ENCODE measurements at regions not wholly inside any gene's neighbourhood (a gene's known extent, or its start where the extent isn't known, plus 50 kb on each side); places are given as distances from the start of the nearest gene placed in this dataset.

DNA sequence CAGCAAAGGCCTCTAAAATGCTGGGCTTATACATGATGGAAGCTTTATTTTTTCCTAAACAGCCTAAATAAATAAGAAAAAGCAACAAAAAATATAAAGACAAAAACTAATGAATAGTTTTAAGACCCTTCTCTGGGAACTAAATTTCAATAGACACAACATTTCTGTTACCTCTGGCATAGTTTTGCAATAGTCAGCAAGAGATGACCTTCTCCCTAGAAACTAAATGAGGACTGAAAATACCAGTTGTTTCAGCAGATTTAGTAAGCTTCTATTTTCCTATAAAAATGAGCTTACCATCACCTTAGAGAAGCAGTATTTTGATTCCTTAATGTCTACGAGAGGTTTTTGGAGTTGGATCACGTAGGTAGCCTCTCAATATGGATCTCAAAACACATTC, 471.4 kb upstream of the NRP1 start (continued):
- TF ChIP-seq CHD7 (IDR thresholded peaks at IDR 0.05; ENCODE audit: insufficient replicate concordance, low read length), result no peak
- no peak for TF ChIP-seq EP300 (IDR thresholded peaks at IDR 0.05; ENCODE audit: borderline replicate concordance in 1 of 2, low read depth in 2 of 2, low read length in 2 of 2)

Measured in H1 (cell line).